Natural killer cell treated with Interleukin-12 subunit alpha and Interleukin-12 subunit beta and Interleukin-15 and Interleukin-18, amount 100 ng/mL, for 72 hours (primary cell): ENCODE measurements at regions not wholly inside any gene's neighbourhood (a gene's known extent, or its start where the extent isn't known, plus 50 kb on each side); places are given as distances from the start of the nearest gene placed in this dataset.

ENCODE experiments used
- ATAC-seq, 2 donors: fragments of 150-1000 bp; cut with Tn5 transposase in 1 of 2; sonication (Bioruptor Pico), chemical (Tn5 transposase) in 1 of 2; 2 replicates each; pipeline ENCODE4 v1.10.0; 2021
- DNase-seq: peaks from one replicate; pipeline ENCODE4 v3.0.0; 2022; ENCODE audit warnings: low spot score
- H3K27ac Mint-ChIP-seq, 2 donors: 1 replicate in 1 of 2; 2 replicates in 1 of 2; pipeline ENCODE4 v1.8.0; 2022; ENCODE audit warnings: mixed read lengths in 2 of 2, mild to moderate bottlenecking in 1 of 2, moderate library complexity in 1 of 2
- H3K27me3 Mint-ChIP-seq, 2 donors: 1 replicate in 1 of 2; 2 replicates in 1 of 2; pipeline ENCODE4 v1.8.0; 2022; ENCODE audit warnings: mixed read lengths in 2 of 2
- H3K36me3 Mint-ChIP-seq: one replicate; pipeline ENCODE4 v1.8.0; 2022; ENCODE audit warnings: mixed read lengths
- H3K4me1 Mint-ChIP-seq, 2 donors: 1 replicate in 1 of 2; 2 replicates in 1 of 2; pipeline ENCODE4 v1.8.0; 2022; ENCODE audit warnings: low read depth in 2 of 2, mixed read lengths in 2 of 2, mild to moderate bottlenecking in 1 of 2
- H3K4me3 Mint-ChIP-seq: one replicate; pipeline ENCODE4 v1.8.0; 2022; ENCODE audit warnings: mixed read lengths
- H3K9me3 Mint-ChIP-seq: 2 replicates; pipeline ENCODE4 v1.8.0; 2022; ENCODE audit warnings: mixed read lengths

DNA sequence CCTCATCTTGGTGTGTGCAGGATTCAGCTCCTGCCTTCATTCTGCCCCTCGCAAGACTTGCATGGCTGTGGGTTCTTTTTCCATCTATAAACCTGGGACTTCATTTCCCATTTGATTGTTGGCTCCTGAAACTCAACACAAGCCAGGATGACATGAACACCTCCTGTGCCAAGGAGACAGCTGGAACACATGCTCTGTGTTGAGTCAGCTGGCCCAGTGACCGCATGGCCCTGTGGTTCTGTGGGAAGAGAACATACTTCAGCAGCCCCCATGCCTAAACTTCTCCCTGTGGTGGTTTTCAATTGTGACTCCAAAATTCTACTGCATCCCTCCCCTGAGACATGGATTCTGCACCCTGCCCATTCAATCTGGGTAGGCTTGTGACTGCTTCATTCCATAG, 57.9 kb upstream of the FOXF1 start:
- H3K4me3 Mint-ChIP-seq: no peak overlapping the region
- H3K36me3 Mint-ChIP-seq: no peaks in the 10 kb centered on the region

DNA sequence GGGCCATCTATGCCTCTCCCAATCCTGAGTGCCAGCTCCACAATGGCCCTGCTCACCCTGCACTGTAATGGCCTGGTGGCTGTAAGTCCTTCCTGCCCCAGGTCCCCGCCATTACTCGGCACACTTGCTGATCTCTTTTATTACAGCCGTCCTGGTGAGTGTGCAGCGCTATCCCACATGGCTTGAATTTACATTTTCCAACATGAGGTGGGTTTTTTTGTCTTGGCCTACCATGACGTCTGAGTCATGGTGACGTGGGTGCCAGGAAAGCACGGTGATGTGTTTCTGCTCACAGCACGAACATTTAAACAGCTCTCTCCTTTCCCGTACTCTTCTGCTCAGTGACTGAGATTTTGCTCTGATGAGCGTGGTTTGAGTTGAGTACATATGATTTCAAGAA, 55.2 kb upstream of the FOXF1 start:
- no peaks in the 10 kb centered on the region for H3K4me1 Mint-ChIP-seq
- no peaks in the 10 kb centered on the region for H3K9me3 Mint-ChIP-seq
- no peak for ATAC-seq
- no peak overlapping the region for H3K4me3 Mint-ChIP-seq
- no peaks in the 10 kb centered on the region for H3K36me3 Mint-ChIP-seq
- no peak for DNase-seq
- no peak overlapping the region for H3K27ac Mint-ChIP-seq
- peaks cover 18 to 52% of the 10 kb centered on the region in 2 donors for H3K27me3 Mint-ChIP-seq

More for the DNA sequence above, 57.9 kb upstream of the FOXF1 start:
- Mint-ChIP-seq H3K27ac (no peak overlapping the region), H3K27me3 (peaks cover 8 to 39% of the 10 kb centered on the region in 2 donors), H3K9me3 (no peaks in the 10 kb centered on the region), H3K4me1 (peaks cover 4 to 8% of the 10 kb centered on the region in 2 donors)
- DNase-seq (no peak), ATAC-seq (no peak)

- no peaks in the 10 kb centered on the region for H3K9me3 Mint-ChIP-seq
Observed at GRCh38 chr16:86455640-86456039, 54.7 kb upstream of the FOXF1 start.

GRCh38 chr16:86457501-86458148, 52.7 kb upstream of the FOXF1 start:
- DNase-seq: no peak
- Mint-ChIP-seq H3K4me1 (no peaks in the 10 kb centered on the region), H3K4me3 (no peak overlapping the region), H3K9me3 (no peaks in the 10 kb centered on the region), H3K27me3 (peaks cover 15 to 54% of the 10 kb centered on the region in 2 donors), H3K27ac (no peak overlapping the region), H3K36me3 (no peaks in the 10 kb centered on the region)
- ATAC-seq: no peak

More at GRCh38 chr16:86455640-86456039, 54.7 kb upstream of the FOXF1 start:
- Mint-ChIP-seq H3K36me3 (no peaks in the 10 kb centered on the region), H3K27me3 (peaks cover 18 to 57% of the 10 kb centered on the region in 2 donors), H3K4me3 (no peak overlapping the region), H3K27ac (no peak overlapping the region), H3K4me1 (no peaks in the 10 kb centered on the region)
- DNase-seq (no peak), ATAC-seq (no peak)

- no peak for DNase-seq
- Mint-ChIP-seq H3K4me3 (no peak overlapping the region), H3K27ac (no peak overlapping the region), H3K27me3 (peaks cover 15 to 50% of the 10 kb centered on the region in 2 donors), H3K4me1 (no peaks in the 10 kb centered on the region), H3K36me3 (no peaks in the 10 kb centered on the region), H3K9me3 (no peaks in the 10 kb centered on the region)
- ATAC-seq: no peak
Observed at GRCh38 chr16:86458149-86458777, 52.1 kb upstream of the FOXF1 start.

DNA sequence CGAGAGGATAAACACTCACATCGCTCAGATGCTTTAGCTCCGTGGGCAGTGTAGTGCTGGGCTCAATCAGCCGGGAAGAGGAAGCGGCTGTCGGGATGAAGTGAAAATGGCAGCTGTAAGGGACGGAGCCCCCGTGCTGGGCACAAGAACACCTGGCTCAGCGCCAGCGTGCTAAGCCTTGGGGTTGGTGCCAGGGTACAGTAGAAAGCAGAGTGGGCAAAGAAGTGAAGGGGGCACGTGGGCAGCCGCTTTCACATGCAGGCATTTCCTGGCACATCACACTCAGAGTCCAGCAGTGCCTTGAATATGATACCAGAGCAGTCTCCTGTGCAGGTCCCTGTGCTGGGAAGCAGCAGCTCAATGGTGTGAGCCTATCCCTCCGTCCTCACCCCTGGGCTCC, 51.1 kb upstream of the FOXF1 start:
- Mint-ChIP-seq H3K27ac (no peak overlapping the region), H3K36me3 (no peaks in the 10 kb centered on the region), H3K4me3 (no peak overlapping the region)

More for the DNA sequence above, 51.1 kb upstream of the FOXF1 start:
- no peak for ATAC-seq
- Mint-ChIP-seq H3K4me1 (no peaks in the 10 kb centered on the region), H3K9me3 (peaks cover 4% of the 10 kb centered on the region), H3K27me3 (peaks cover 10 to 41% of the 10 kb centered on the region in 2 donors)
- DNase-seq: no peak
